Mucosa of rectum (tissue), 2 donors: ENCODE measurements at regions not wholly inside any gene's neighbourhood (a gene's known extent, or its start where the extent isn't known, plus 50 kb on each side); places are given as distances from the start of the nearest gene placed in this dataset.

ENCODE experiments used
- H3K27ac ChIP-seq, 2 donors: one replicate each; pipeline ENCODE4 v1.7.0; 2013; ENCODE audit warnings: inconsistent platforms in 2 of 2, low read depth in 2 of 2, low read length in 2 of 2
- H3K27me3 ChIP-seq, 2 donors: one replicate each; pipeline ENCODE4 v1.7.0; 2013; ENCODE audit warnings: low read length in 2 of 2; ENCODE audit not compliant: control insufficient read depth in 2 of 2, insufficient read depth in 2 of 2
- H3K36me3 ChIP-seq, 2 donors: one replicate each; pipeline ENCODE4 v1.7.0; 2013; ENCODE audit warnings: low read length in 2 of 2; ENCODE audit not compliant: control insufficient read depth in 2 of 2, insufficient read depth in 2 of 2
- H3K4me1 ChIP-seq, 2 donors: one replicate each; pipeline ENCODE4 v1.7.0; 2013; ENCODE audit warnings: low read length in 2 of 2, mild to moderate bottlenecking in 1 of 2; ENCODE audit not compliant: control insufficient read depth in 2 of 2, insufficient read depth in 2 of 2
- H3K4me3 ChIP-seq, 2 donors: one replicate each; pipeline ENCODE4 v1.7.0; 2013; ENCODE audit warnings: low read length in 2 of 2
- H3K9ac ChIP-seq, 2 donors: one replicate each; pipeline ENCODE4 v1.7.0; 2013; ENCODE audit warnings: low read length in 2 of 2, low read depth in 1 of 2, mild to moderate bottlenecking in 1 of 2
- H3K9me3 ChIP-seq, 2 donors: one replicate each; pipeline ENCODE4 v1.7.0; 2013; ENCODE audit warnings: low read length in 2 of 2; ENCODE audit not compliant: control insufficient read depth in 2 of 2
- donor health status: healthy.
- donor health status: Normal muscosa, but diverticular disease.

DNA sequence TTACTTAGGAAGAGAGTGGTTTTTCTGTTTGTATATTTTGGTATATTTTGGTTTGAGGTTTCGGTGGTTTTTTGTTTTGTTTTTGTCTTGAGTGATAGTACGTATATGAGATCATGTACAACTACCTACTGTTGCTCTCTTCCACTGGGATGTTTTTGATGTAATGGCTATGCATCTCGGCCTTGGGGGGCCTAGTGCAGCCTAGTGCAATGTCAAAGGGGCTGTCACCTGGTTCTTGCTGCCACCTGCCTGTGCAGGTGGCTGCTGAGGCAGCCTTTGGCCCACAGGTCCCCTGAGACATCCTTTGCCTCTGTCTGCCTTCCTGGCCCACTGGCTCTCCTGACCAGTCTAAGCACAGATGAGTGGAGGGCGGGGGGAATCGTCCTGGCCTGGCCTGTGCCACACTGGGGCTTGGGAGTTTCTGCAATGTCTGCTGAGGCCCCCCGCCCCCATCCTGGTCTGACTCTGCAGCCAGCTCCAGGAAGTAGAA lies 546.6 kb downstream of the CD83 start:
- Histone ChIP-seq H3K4me3 (no peak overlapping the region), H3K4me1 (peaks cover 0 to 3% of the 10 kb centered on the region in 2 donors), H3K36me3 (no peaks in the 10 kb centered on the region), H3K9me3 (no peaks in the 10 kb centered on the region), H3K27me3 (no peaks in the 10 kb centered on the region), H3K9ac (no peak overlapping the region), H3K27ac (no peak overlapping the region)

DNA sequence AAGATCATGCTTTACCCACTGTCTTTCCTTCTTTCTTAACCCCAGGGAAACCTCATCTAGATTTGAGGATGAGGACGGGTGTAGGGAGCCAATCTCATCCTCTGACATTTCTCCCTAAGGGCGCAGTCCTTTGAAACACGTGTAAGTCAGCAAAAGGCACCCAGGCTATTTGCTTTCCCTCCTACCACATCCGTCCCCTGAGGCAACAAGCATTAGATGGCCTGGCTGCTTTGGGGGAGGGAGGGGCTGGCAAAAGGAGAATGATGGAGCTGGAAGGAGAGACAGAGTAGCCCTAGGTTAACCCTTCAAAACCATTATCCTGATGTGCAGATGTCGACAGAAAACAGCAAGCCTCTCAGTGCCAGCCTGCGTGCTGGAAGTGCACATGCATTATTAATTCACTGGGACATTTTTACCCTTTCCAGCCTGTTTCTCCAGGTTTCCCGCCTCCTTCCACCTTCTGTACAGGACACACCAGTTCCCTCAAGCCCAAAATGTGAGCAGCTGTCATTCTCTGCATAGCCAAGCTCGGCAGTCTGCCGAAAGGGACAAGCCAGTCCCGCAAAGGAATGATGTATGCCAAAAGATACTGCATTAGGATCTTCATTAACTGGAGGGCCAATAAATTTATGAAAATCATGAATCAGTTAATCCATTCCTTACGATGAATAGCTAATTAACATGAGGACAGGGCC lies 547.2 kb downstream of the CD83 start:
- H3K36me3 ChIP-seq: no peaks in the 10 kb centered on the region
- peaks cover 0 to 3% of the 10 kb centered on the region in 2 donors for H3K4me1 ChIP-seq
- H3K27me3 ChIP-seq: no peaks in the 10 kb centered on the region
- no peak overlapping the region for H3K4me3 ChIP-seq
- H3K9me3 ChIP-seq: no peaks in the 10 kb centered on the region
- H3K9ac ChIP-seq: no peak overlapping the region
- H3K27ac ChIP-seq: no peak overlapping the region

DNA sequence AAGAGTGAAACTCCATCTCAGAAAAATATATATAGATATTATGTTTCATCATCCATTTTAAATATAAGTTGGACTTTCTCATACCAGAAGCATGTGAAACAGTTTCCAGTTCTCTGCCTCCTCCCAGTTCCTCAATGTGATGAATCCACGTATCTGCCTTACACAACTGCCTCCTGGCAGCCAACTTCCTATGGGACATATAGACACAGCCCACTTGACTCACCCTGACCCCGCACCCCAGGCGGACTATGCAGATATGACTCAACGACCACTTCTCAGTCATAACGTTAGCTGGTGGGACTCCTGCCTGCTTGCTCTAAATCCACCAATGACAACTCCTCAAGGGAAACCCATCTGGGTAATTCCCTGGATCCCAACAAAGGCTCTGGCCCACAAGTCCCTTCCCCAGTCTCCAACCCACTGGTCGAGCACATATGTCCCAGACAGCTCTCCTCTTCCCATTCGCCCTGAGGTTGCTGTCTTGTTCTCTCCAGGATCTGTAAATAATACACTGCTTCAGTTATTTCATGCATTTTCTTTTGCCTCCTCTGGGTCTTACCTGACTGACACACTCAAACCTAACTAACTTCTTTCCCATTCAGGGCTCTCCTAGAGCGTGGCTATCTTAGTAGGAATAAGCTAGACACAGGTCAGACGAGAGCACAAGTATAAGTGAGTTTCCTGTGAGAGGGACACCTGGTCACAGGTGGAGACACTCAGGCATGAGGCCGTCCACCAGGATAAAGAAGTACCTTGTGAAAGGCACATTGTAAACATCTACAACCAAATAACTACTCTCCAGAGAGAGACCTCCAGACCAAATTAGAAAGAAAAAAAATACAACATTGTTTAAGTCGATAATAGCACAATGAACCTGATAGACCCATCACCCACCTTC lies 548.5 kb downstream of the CD83 start:
- Histone ChIP-seq H3K4me3 (no peak overlapping the region), H3K27me3 (no peaks in the 10 kb centered on the region), H3K9ac (no peak overlapping the region), H3K27ac (no peak overlapping the region), H3K4me1 (peaks cover 0 to 3% of the 10 kb centered on the region in 2 donors), H3K36me3 (no peaks in the 10 kb centered on the region), H3K9me3 (no peaks in the 10 kb centered on the region)

DNA sequence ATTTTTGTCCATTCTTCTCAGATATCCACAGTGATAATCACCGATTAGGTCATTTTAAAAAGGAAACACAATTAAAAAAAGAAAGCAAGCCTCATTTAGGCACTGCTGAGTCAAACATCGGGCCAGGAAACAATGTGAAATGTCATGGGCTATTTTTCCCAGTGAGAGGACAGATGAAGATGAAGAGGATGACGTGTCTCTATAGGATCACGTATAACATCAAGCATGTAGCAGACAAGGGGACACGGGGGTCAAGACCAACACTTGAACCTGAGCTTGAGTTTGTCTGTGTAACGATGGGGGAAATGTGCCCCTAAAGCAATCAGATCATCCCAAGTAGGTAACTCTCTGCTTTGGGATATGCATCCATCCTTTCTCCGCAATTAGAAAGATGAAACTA lies 553.2 kb downstream of the CD83 start:
- no peak overlapping the region for H3K27ac ChIP-seq
- H3K4me1 ChIP-seq: no peaks in the 10 kb centered on the region
- H3K27me3 ChIP-seq: no peaks in the 10 kb centered on the region
- H3K4me3 ChIP-seq: no peak overlapping the region
- no peaks in the 10 kb centered on the region for H3K9me3 ChIP-seq
- H3K36me3 ChIP-seq: no peaks in the 10 kb centered on the region
- no peak overlapping the region for H3K9ac ChIP-seq

DNA sequence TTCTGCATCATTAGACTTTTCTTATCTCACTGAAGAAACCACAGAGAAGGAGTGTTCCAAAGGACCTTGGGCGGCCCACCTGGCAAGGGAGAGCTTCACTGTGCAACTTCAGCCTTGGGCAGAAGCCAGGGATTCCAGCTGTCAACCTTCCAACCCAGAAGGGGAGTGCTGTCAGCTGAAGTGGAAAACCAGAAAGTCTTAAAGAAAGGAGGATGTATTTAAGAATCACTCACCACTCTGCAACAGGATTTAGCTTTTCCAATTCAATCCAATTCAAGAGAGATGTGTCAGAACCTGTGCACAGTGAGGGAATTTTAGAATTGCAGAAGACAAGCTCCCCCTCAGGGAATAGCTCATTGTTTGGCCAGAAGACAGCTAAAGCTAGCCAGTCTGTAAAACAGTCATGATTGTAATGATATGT lies 553.7 kb downstream of the CD83 start:
- Histone ChIP-seq H3K27me3 (no peaks in the 10 kb centered on the region), H3K27ac (no peak overlapping the region), H3K9me3 (no peaks in the 10 kb centered on the region), H3K4me3 (no peak overlapping the region), H3K36me3 (no peaks in the 10 kb centered on the region), H3K9ac (no peak overlapping the region), H3K4me1 (no peaks in the 10 kb centered on the region)

DNA sequence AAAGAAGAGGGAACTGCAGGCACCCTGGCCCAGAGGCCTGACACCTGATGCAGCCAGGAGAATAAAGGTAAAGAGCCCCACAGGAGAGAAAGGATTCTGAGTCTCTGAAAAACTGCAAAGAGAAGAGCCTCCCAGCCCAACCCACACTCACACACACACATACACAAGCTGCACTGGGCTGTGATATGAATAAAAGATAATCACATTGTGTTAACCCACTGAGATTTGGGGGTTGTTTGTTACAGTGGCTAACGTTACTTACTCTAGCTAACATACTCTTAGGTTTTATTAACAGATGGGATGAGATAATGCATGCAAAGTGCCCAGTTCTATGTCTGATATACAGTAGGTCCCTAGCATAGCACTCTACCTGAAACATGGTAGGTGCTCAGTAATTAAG lies 554.4 kb downstream of the CD83 start:
- no peaks in the 10 kb centered on the region for H3K9me3 ChIP-seq

DNA sequence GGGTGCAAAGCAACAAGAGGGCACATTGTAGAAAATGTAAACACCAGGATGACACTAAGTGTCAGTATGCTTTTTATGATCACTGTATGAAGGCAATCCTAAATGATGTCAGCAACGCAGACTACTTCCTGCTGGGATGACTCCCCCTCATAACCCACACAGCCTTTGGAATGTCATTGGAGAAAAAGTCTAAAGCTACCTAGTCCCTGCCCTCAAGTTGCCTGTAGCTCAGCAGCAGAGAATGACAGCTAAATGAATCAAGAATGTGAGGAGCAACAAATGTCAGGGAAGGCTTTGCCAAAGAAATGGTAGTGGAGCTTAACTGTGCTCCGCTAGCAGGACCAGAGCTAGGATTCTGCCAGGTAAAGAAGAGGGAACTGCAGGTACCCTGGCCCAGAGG lies 555.6 kb downstream of the CD83 start:
- H3K36me3 ChIP-seq: no peaks in the 10 kb centered on the region
- H3K9me3 ChIP-seq: no peaks in the 10 kb centered on the region
- no peaks in the 10 kb centered on the region for H3K4me1 ChIP-seq
- no peaks in the 10 kb centered on the region for H3K27me3 ChIP-seq
- H3K27ac ChIP-seq: no peak overlapping the region
- no peak overlapping the region for H3K4me3 ChIP-seq
- no peak overlapping the region for H3K9ac ChIP-seq

More for the DNA sequence above, 554.4 kb downstream of the CD83 start:
- H3K36me3 ChIP-seq: no peaks in the 10 kb centered on the region
- no peak overlapping the region for H3K4me3 ChIP-seq
- H3K9ac ChIP-seq: no peak overlapping the region
- no peaks in the 10 kb centered on the region for H3K27me3 ChIP-seq
- no peaks in the 10 kb centered on the region for H3K4me1 ChIP-seq
- H3K27ac ChIP-seq: no peak overlapping the region

DNA sequence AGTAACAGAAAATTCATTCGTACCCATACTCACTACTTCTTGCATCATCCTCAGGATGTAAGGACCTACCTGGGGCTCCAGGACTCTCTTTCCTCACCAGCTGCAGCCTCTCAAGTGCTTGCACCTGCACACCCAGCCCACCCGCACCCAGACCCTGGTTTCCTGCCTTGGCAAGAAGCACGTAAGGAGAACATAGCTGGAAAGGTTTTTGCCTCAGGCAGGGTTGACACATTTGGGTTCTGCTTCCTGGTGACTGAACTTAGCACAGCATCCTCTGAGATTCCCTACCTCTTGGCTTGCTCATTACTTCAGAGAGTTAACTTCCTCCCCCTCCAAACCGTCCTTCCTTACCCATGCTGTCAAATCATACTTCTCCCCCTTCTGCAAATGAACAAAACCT lies 556.9 kb downstream of the CD83 start:
- no peaks in the 10 kb centered on the region for H3K9me3 ChIP-seq
- H3K36me3 ChIP-seq: no peaks in the 10 kb centered on the region
- no peak overlapping the region for H3K4me3 ChIP-seq
- H3K27me3 ChIP-seq: no peaks in the 10 kb centered on the region
- no peak overlapping the region for H3K27ac ChIP-seq
- H3K9ac ChIP-seq: no peak overlapping the region
- no peaks in the 10 kb centered on the region for H3K4me1 ChIP-seq

DNA sequence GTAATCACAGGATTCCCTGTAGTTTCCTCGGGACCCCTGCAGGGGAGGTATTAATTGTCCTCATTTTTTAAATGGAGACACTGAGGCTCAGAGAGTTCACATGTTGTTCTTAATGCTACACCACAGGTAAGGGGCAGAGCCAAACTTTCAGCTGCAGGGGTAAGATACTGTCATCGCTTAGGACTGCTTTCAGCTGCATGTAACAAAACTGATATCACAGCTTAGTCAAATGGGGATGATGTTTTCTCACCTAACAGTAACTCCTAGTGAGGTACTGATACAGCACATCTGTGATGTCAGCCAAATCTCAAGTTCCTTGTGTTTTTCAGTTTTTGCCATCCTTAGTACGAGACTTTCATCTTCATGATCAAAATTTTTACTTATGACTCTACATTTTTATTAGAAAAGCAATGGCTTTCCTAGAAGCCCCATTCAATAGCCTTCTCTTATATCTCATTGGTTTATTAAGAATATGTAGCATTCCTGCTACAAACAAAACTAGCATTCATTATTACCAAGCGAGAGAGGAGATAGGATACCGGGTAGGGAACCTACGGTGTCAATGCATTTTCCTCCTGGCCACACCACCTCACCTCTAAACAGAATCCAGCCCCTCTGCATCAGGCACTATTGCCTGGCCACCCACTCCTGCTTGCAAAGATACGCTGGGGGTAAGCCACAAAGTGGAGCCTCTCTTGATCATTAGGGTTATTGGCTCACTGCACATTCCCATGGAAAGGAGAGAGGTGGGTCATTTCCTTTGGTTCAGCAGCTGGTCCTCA lies 557.5 kb downstream of the CD83 start:
- Histone ChIP-seq H3K9me3 (no peaks in the 10 kb centered on the region), H3K9ac (no peak overlapping the region), H3K27ac (no peak overlapping the region), H3K36me3 (no peaks in the 10 kb centered on the region), H3K4me3 (no peak overlapping the region), H3K4me1 (no peaks in the 10 kb centered on the region), H3K27me3 (no peaks in the 10 kb centered on the region)

DNA sequence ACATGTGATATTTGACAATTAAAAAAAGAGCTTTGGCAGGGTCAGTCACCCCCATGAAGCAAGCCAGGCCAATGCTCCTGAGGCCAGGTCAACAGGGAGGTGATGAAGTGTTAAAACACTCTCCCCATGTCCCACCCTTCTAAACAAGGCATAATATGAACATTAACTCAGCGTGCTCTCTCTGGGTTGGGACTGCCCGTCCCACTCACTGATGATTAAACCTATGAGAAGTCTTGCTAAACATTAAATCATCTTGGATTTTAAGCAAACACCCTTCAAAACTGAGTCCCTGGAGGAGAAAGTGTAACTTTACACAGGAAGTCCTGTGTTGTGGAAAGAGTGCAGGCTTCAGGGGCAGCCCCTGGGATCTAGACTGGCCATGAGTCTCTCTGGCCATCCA lies 558.5 kb downstream of the CD83 start:
- H3K4me3 ChIP-seq: no peak overlapping the region
- H3K27ac ChIP-seq: no peak overlapping the region
- no peaks in the 10 kb centered on the region for H3K27me3 ChIP-seq
- H3K9me3 ChIP-seq: no peaks in the 10 kb centered on the region
- no peak overlapping the region for H3K9ac ChIP-seq
- no peaks in the 10 kb centered on the region for H3K36me3 ChIP-seq
- H3K4me1 ChIP-seq: no peaks in the 10 kb centered on the region
